GM23248 (cell line): ENCODE measurements at regions not wholly inside any gene's neighbourhood (a gene's known extent, or its start where the extent isn't known, plus 50 kb on each side); places are given as distances from the start of the nearest gene placed in this dataset.

Experiments used
- DNase-seq: peaks from one replicate; pipeline ENCODE4 v3.0.0-alpha.2; 2015
- H2AFZ ChIP-seq: fragments of 200-600 bp; sonication (generic); 2 replicates; pipeline ENCODE4 v1.6.1; 2016; ENCODE audit warnings: antibody characterized with exemption
- H3F3A ChIP-seq: fragments of 200-600 bp; sonication (generic); 2 replicates; pipeline ENCODE4 v1.6.1; 2016; ENCODE audit warnings: mild to moderate bottlenecking, antibody characterized with exemption, mixed run types; ENCODE audit not compliant: insufficient read depth
- H3K27ac ChIP-seq: fragments of 200-600 bp; sonication (generic); 2 replicates; pipeline ENCODE4 v1.5.1; 2016; ENCODE audit warnings: mild to moderate bottlenecking
- H3K27me3 ChIP-seq: fragments of 200-600 bp; sonication (generic); replicated peaks from 2 replicates; pipeline ENCODE4 v1.6.1; 2016; ENCODE audit warnings: mild to moderate bottlenecking; ENCODE audit not compliant: insufficient read depth
- H3K36me3 ChIP-seq: fragments of 200-600 bp; sonication (generic); 2 replicates; pipeline ENCODE4 v1.6.1; 2016; ENCODE audit warnings: low read depth, mild to moderate bottlenecking
- H3K4me1 ChIP-seq: fragments of 200-600 bp; sonication (generic); 2 replicates; pipeline ENCODE4 v1.6.1; 2016; ENCODE audit warnings: mild to moderate bottlenecking; ENCODE audit not compliant: insufficient read depth
- H3K4me2 ChIP-seq: fragments of 200-600 bp; sonication (generic); one replicate; pipeline ENCODE4 v1.6.1; 2016; ENCODE audit warnings: mild to moderate bottlenecking; ENCODE audit not compliant: unreplicated experiment
- H3K4me3 ChIP-seq: fragments of 200-600 bp; sonication (generic); 2 replicates; pipeline ENCODE4 v1.5.1; 2016; ENCODE audit warnings: mild to moderate bottlenecking
- H3K79me2 ChIP-seq: fragments of 200-600 bp; sonication (generic); 2 replicates; pipeline ENCODE4 v1.6.1; 2016; ENCODE audit warnings: mild to moderate bottlenecking; ENCODE audit not compliant: insufficient read depth
- H3K9ac ChIP-seq: fragments of 200-600 bp; sonication (generic); 2 replicates; pipeline ENCODE4 v1.6.1; 2016; ENCODE audit warnings: mild to moderate bottlenecking
- H3K9me2 ChIP-seq: fragments of 200-600 bp; sonication (generic); 2 replicates; pipeline ENCODE4 v1.6.1; 2016; ENCODE audit warnings: mixed run types, mild to moderate bottlenecking, moderate library complexity; ENCODE audit not compliant: insufficient read depth
- H3K9me3 ChIP-seq: fragments of 200-600 bp; sonication (generic); one replicate; pipeline ENCODE4 v1.6.1; 2017; ENCODE audit warnings: low read depth
- H4K20me1 ChIP-seq: fragments of 200-600 bp; sonication (generic); 2 replicates; pipeline ENCODE4 v1.6.0; 2016; ENCODE audit not compliant: insufficient read depth
- EZH2 ChIP-seq: fragments of 200-600 bp; sonication (generic); IDR thresholded peaks from 2 replicates; pipeline ENCODE4 v1.6.1; 2018; ENCODE audit warnings: antibody characterized with exemption, mild to moderate bottlenecking; ENCODE audit not compliant: insufficient read depth, poor library complexity, severe bottlenecking
- EZH2phosphoT487 ChIP-seq: fragments of 200-600 bp; sonication (generic); IDR thresholded peaks from 2 replicates; pipeline ENCODE4 v1.6.1; 2018; ENCODE audit warnings: antibody characterized with exemption, moderate library complexity, mild to moderate bottlenecking, low read depth; ENCODE audit not compliant: insufficient read depth
- WGBS, 2 experiments: methylation state at CpG; one replicate each; pipeline ENCODE4 v1.1.6; 2015 to 2017; ENCODE audit warnings: low lambda C conversion rate in 2 of 2, low coverage in 1 of 2; ENCODE audit errors: missing lambda C conversion rate in 2 of 2; 5-methylcytosine and 5-hydroxymethylcytosine counted together
- in situ Hi-C: fragments of 300-500 bp; cut with MboI; formaldehyde crosslinking; loops from 2 replicates; pipeline ENCODE4 v1.15.0; 2020

DNA sequence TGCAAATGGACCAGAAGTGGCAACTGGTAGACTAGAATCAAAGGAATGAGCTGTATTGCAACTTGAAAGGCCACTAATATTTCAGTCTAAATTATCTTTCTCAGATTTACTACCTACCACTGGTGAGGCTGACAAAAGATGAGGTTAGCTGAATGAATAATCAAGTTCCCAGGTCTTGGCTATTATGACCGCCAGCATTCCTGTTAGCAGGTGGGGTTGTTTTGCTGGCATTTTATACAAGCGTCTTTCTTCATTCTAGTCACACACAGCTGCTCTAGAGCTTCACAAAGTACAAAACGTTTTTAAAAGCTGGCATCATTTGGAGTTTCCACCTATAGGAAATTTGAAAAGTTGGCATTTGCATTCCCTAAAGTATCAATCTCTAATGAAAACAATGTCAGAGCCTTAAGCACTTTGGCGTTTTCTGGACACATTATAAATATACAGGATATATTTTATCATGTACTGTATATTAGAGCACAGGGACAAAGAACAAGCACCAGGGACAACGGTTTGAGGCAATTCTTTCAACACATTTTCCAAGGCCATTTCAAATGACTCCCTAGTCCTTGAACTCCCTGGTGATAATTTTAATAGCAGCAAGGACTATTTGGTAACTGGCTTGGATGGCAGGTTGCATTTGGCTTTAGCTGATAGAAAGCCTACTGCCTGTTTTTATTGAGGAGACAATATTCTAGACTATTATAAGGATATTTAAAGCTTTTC, 410.2 kb upstream of the CHST9 start:
- Histone ChIP-seq H3K27ac (no peak overlapping the region), H3K4me2 (no peak overlapping the region), H3K9me2 (no peaks in the 10 kb centered on the region), H3K9ac (no peak overlapping the region), H3K27me3 (no peaks in the 10 kb centered on the region; the same call in 1 of the 2 replicates), H3F3A (no peaks in the 10 kb centered on the region), H3K9me3 (no peaks in the 10 kb centered on the region), H3K79me2 (no peaks in the 10 kb centered on the region), H2AFZ (no peak overlapping the region), H4K20me1 (no peaks in the 10 kb centered on the region), H3K4me1 (no peaks in the 10 kb centered on the region), H3K4me3 (no peak overlapping the region), H3K36me3 (no peaks in the 10 kb centered on the region)
- no peak for TF ChIP-seq EZH2
- TF ChIP-seq EZH2phosphoT487, result no peak
- WGBS, 2 experiments, result 15 to 18% methylated on average over 5 of the region's 5 CpGs
- no peak for DNase-seq
- in situ Hi-C loops, result no loop called here

DNA sequence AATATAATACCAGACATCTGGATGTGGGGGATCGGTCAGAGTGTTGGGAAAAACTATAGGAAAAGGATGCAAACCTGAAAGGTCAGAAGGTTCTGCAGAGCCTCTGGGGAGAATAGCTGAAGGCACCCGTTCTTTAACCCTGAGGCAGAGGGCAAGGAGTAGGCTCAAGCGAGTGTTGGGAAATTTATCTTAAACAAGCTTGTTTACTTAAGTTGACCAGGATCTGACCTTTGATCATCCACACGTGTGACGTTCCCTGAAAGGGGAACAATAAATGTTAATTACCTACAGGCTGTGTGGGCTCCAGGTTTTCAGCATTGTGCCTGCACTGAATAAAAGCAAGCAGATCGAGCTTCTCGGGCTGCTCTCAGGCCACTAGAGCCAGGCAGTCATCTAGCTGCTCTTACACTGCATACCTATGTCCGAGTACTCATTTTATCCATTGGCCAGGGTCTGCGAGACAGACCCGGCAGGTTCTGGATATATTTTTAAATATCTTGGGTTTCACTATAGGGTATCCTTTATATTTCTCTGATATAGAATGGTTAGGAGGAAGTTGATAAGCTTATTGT, 400.6 kb upstream of the CHST9 start:
- H3K36me3 ChIP-seq, result no peaks in the 10 kb centered on the region
- H3K79me2 ChIP-seq, result no peaks in the 10 kb centered on the region
- H3K9ac ChIP-seq, result no peak overlapping the region
- DNase-seq, result no peak
- TF ChIP-seq EZH2 (no peak), EZH2phosphoT487 (no peak)
- 22 to 23% methylated on average over 10 of the region's 10 CpGs for WGBS, 2 experiments
- no peaks in the 10 kb centered on the region for H3K27me3 ChIP-seq
- H3K4me1 ChIP-seq, result no peaks in the 10 kb centered on the region
- H3K9me2 ChIP-seq, result no peaks in the 10 kb centered on the region
- in situ Hi-C loops, result no loop called here
- no peak overlapping the region for H3K4me3 ChIP-seq
- no peaks in the 10 kb centered on the region for H4K20me1 ChIP-seq
- H3K4me2 ChIP-seq, result no peak overlapping the region
- H2AFZ ChIP-seq, result no peak overlapping the region
- H3K27ac ChIP-seq, result no peak overlapping the region
- H3F3A ChIP-seq, result no peaks in the 10 kb centered on the region
- H3K9me3 ChIP-seq, result no peaks in the 10 kb centered on the region

DNA sequence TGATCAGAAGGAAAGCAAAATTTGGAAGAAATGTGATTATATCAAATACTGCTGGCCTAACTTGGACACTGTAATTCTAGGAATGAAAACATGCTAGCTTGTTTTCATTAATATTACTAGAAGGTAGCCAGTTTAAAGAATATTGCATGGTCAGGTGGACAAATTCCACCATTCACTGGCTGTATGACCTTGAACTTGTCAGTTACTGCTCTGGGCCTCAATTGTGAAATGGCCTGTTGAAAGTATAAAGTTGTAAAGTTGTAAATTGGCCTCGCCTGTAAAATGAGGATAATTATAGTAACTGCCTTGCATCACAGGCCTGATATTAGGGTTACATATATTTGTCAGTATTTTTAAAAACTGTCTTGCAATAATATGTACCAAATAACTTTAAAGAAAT, 398.4 kb upstream of the CHST9 start:
- H3K4me2 ChIP-seq, result no peak overlapping the region
- H3K9me3 ChIP-seq, result no peaks in the 10 kb centered on the region
- no peak overlapping the region for H3K27ac ChIP-seq
- H4K20me1 ChIP-seq, result no peaks in the 10 kb centered on the region
- H3K27me3 ChIP-seq, result no peaks in the 10 kb centered on the region
- no peak for DNase-seq
- TF ChIP-seq EZH2phosphoT487 (no peak), EZH2 (no peak)
- H3K36me3 ChIP-seq, result no peaks in the 10 kb centered on the region
- no peaks in the 10 kb centered on the region for H3K79me2 ChIP-seq
- H3K9ac ChIP-seq, result no peak overlapping the region
- no peak overlapping the region for H2AFZ ChIP-seq
- H3F3A ChIP-seq, result no peaks in the 10 kb centered on the region
- WGBS, 2 experiments, result 19 to 20% methylated on average over 1 of the region's 1 CpG
- no peak overlapping the region for H3K4me3 ChIP-seq
- in situ Hi-C loops, result no loop called here
- no peaks in the 10 kb centered on the region for H3K4me1 ChIP-seq
- no peaks in the 10 kb centered on the region for H3K9me2 ChIP-seq

DNA sequence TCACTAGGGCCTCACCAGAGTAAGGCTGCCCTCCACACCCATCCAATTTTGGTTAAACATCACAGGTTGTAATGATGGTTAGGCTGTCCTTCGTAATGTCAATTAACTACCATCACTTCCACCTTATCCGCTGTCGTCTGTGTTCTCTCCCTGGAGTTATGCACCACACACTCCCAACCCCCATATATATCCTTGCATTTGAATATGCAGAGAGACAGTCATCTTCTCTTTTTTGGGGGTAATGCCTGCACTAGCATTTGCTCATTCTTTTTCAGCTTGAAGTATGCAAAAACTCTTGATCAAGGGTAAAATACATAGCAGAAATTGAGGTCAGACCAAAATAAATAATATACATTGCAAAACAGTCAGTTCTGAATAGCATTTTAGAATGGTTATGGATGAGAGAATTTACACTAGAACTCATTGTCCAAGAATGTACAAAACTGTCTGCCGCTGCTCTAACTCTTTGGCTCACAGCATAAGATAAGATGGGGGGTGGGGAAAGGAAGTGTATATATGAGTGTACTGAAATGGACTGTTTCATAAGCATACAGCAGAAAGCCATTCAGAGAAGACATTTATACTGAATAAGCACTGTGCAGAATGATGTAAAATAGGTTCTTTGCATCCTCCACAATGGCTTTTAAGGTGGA, 397.8 kb upstream of the CHST9 start:
- no peaks in the 10 kb centered on the region for H3K36me3 ChIP-seq
- H3K27me3 ChIP-seq, result no peaks in the 10 kb centered on the region
- WGBS, 2 experiments, result 18 to 23% methylated on average over 4 of the region's 4 CpGs
- no peak overlapping the region for H3K27ac ChIP-seq
- H3K9me3 ChIP-seq, result no peaks in the 10 kb centered on the region
- no peak overlapping the region for H3K9ac ChIP-seq
- no peaks in the 10 kb centered on the region for H4K20me1 ChIP-seq
- TF ChIP-seq EZH2, result no peak
- no peak for TF ChIP-seq EZH2phosphoT487
- H2AFZ ChIP-seq, result no peak overlapping the region
- no peak overlapping the region for H3K4me2 ChIP-seq
- no peak overlapping the region for H3K4me3 ChIP-seq
- H3K4me1 ChIP-seq, result no peaks in the 10 kb centered on the region
- H3F3A ChIP-seq, result no peaks in the 10 kb centered on the region
- H3K9me2 ChIP-seq, result no peaks in the 10 kb centered on the region
- DNase-seq, result no peak
- H3K79me2 ChIP-seq, result no peaks in the 10 kb centered on the region
- in situ Hi-C loops, result no loop called here
